ENCODE measurements at regions not wholly inside any gene's neighbourhood (a gene's known extent, or its start where the extent isn't known, plus 50 kb on each side); places are given as distances from the start of the nearest gene placed in this dataset.
A peak's percentile ranks its signal among the peaks of the same experiment; 100 is the strongest.
"Not testable (repeated sequence)": the region's sequence is repeated elsewhere in the genome, so short reads cannot be mapped to it uniquely, and the experiment has no call there.

DNA sequence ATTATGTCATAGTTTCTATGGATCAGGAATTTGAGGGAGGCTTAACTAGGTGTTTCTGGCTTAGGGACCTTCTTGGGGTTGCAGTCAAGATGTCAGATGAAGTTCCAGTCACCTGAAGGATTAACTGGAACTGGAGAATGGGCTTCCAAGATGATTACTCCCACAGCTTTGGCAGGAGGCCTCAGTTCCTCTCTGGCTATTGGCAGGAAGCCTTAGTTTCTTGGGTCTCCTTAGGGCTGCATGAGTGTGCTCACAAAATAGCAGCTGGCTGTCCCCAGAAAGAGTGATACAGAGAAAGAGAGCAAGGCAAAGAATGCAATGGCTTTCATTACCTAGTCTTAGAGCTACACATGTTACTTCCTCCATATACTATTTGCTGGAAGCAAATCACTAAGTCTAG, 138.1 kb upstream of the TLE4 start:
- no peaks in the 10 kb centered on the region for H3K9me3 ChIP-seq

DNA sequence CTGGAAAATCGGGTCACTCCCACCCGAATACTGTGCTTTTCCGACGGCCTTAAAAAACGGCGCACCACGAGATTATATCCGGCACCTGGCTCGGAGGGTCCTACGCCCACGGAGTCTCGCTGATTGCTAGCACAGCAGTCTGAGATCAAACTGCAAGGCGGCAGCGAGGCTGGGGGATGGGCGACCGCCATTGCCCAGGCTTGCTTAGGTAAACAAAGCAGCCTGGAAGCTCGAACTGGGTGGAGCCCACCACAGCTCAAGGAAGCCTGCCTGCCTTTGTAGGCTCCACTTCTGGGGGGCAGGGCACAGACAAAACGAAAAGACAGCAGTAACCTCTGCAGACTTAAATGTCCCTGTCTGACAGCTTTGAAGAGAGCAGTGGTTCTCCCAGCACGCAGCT, 132.5 kb upstream of the TLE4 start:
- ATAC-seq; H3K27ac ChIP-seq; intact Hi-C loops (cut with DNase I); H3K4me1 ChIP-seq; H3K9me3 ChIP-seq; H3K4me3 ChIP-seq; H3K27me3 ChIP-seq (ENCODE audit: low read depth); H3K36me3 ChIP-seq: not testable (repeated sequence)
- peak; percentile 41 for DNase-seq

More for the DNA sequence above, 138.1 kb upstream of the TLE4 start:
- Histone ChIP-seq H3K27ac (no peak overlapping the region), H3K4me3 (no peak overlapping the region), H3K36me3 (no peaks in the 10 kb centered on the region), H3K27me3 (ENCODE audit: low read depth) (no peaks in the 10 kb centered on the region), H3K4me1 (no peaks in the 10 kb centered on the region)
- DNase-seq = no peak
- ATAC-seq = no peak
- TF ChIP-seq, protein P1, sequence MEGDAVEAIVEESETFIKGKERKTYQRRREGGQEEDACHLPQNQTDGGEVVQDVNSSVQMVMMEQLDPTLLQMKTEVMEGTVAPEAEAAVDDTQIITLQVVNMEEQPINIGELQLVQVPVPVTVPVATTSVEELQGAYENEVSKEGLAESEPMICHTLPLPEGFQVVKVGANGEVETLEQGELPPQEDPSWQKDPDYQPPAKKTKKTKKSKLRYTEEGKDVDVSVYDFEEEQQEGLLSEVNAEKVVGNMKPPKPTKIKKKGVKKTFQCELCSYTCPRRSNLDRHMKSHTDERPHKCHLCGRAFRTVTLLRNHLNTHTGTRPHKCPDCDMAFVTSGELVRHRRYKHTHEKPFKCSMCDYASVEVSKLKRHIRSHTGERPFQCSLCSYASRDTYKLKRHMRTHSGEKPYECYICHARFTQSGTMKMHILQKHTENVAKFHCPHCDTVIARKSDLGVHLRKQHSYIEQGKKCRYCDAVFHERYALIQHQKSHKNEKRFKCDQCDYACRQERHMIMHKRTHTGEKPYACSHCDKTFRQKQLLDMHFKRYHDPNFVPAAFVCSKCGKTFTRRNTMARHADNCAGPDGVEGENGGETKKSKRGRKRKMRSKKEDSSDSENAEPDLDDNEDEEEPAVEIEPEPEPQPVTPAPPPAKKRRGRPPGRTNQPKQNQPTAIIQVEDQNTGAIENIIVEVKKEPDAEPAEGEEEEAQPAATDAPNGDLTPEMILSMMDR (IDR thresholded peaks at IDR 0.05) = no peak
- intact Hi-C loops (cut with DNase I) = no loop called here

DNA sequence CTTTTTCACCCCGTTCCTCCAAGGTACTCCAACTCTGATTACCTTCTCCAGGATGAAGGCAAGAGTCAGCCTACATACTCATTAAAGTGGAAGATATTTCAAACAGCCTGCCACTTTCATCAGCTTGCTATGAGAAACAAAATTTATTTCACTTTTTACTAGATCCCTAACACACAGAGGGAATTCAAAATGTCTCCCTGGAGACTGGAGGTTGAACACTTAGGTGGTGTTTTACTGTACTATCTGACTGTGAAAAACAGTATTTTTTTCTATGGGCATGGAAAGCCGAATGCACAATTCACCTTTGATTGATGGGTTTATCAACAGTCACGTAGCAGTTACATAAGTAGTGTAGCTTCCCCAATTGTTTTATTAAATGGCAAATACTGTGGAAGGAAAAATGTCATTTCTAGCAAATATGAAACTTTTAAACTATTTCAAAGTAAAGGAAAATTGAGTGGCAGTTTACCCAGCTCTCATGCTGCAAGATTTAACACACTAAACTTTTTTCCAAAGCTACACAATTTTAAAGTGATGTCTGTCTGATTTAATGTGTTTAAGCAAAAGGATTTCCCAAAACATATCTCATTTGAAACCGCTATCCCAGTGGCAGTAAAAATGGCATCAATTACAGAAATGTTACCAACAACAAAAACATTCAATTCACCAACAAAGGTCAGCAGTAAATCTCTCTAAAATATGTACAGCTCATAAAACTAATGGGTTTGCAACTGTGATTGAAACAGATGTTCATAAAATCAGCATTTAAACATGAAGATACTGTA, 125.0 kb upstream of the TLE4 start:
- H3K27ac ChIP-seq = no peak overlapping the region
- no peaks in the 10 kb centered on the region for H3K9me3 ChIP-seq
- no peaks in the 10 kb centered on the region for H3K36me3 ChIP-seq
- TF ChIP-seq, protein P1 (IDR thresholded peaks at IDR 0.05) = no peak
- no peak for DNase-seq
- intact Hi-C loops (cut with DNase I) = no loop called here
- H3K4me1 ChIP-seq = no peaks in the 10 kb centered on the region
- no peak overlapping the region for H3K4me3 ChIP-seq
- no peaks in the 10 kb centered on the region for H3K27me3 ChIP-seq (ENCODE audit: low read depth)
- no peak for ATAC-seq

DNA sequence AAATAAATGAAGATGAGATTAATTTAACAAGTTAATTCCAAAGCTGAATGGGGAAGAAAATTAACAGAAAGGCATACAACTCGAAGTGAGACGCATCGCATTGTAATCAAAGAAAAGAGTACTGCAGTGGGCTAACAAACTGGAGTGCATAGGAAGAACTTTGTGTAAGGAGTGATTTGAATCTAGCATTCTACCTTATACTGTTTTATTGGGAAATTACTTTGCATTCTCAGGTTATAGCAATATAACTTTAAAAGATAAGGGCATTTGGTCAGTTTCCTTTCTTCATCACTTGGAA, 124.5 kb upstream of the TLE4 start:
- Histone ChIP-seq H3K4me3 (no peak overlapping the region), H3K9me3 (no peaks in the 10 kb centered on the region), H3K27ac (no peak overlapping the region), H3K36me3 (no peaks in the 10 kb centered on the region), H3K27me3 (ENCODE audit: low read depth) (no peaks in the 10 kb centered on the region), H3K4me1 (no peaks in the 10 kb centered on the region)
- DNase-seq = no peak
- no peak for ATAC-seq
- TF ChIP-seq, protein P1 (IDR thresholded peaks at IDR 0.05) = no peak
- intact Hi-C loops (cut with DNase I) = no loop called here

DNA sequence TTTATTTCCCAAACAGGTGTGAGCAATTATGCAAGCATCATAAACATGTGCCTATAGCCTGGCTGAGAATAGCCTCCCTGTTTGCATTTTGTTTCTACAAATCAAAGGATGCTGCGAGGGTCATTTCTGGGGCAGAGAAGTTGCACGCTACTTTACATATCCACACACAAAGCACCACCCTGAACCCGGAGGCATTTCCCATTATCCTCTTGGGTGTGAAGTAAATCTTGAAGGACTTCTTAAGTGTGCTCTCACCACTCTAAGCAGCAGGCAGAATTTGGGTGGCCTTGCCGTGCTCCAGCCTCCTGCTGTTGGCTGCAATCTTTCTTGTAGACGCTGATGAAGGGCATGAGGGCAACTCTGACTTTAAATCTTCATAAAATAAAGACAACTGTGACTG, 124.0 kb upstream of the TLE4 start:
- no peaks in the 10 kb centered on the region for H3K36me3 ChIP-seq
- peak; percentile 71 to 79 for ATAC-seq
- intact Hi-C loops (cut with DNase I) = no loop called here
- no peak for DNase-seq
- no peaks in the 10 kb centered on the region for H3K9me3 ChIP-seq
- no peak overlapping the region for H3K4me3 ChIP-seq
- TF ChIP-seq, protein P1 (IDR thresholded peaks at IDR 0.05) = no peak
- no peak overlapping the region for H3K27ac ChIP-seq
- no peaks in the 10 kb centered on the region for H3K4me1 ChIP-seq
- H3K27me3 ChIP-seq (ENCODE audit: low read depth) = no peaks in the 10 kb centered on the region

DNA sequence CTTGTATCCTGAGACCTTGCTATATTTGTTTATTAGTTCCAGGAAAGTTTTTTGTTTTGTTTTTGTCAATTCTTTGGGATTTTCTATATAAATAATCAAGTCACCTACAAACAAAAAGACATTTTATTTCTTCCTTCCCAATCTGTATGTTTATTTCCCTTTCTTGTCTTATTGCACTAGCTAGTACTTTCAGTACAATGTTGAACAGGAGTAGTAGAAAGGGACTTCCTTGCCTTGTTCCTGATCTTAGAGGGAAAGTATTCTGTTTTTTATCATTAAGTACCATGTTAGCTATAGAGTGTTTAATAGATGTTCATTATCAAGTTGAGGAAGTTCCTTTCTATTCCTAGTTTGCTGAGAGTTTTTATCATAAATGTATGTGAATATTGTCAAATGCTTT, 119.5 kb upstream of the TLE4 start:
- no peak overlapping the region for H3K4me3 ChIP-seq
- no peaks in the 10 kb centered on the region for H3K9me3 ChIP-seq
- no peaks in the 10 kb centered on the region for H3K27me3 ChIP-seq (ENCODE audit: low read depth)
- TF ChIP-seq, protein P1 (IDR thresholded peaks at IDR 0.05) = no peak
- intact Hi-C loops (cut with DNase I) = no loop called here
- no peak overlapping the region for H3K27ac ChIP-seq
- H3K4me1 ChIP-seq = no peaks in the 10 kb centered on the region
- H3K36me3 ChIP-seq = no peaks in the 10 kb centered on the region
- no peak for DNase-seq
- ATAC-seq = no peak

Measured in lower lobe of right lung (tissue), 2 donors.